ENCODE measurements at regions not wholly inside any gene's neighbourhood (a gene's known extent, or its start where the extent isn't known, plus 50 kb on each side); places are given as distances from the start of the nearest gene placed in this dataset.

- H3K4me1 ChIP-seq: no peaks in the 10 kb centered on the region
- no peak overlapping the region for H3K27ac ChIP-seq
- no peaks in the 10 kb centered on the region for H3K9me3 ChIP-seq
- ATAC-seq (no peak), DNase-seq (no peak)
- no peaks in the 10 kb centered on the region for H3K27me3 ChIP-seq
- H3K4me3 ChIP-seq: no peak overlapping the region
- TF ChIP-seq CTCF (IDR thresholded peaks at IDR 0.05): no peak
- no peaks in the 10 kb centered on the region for H3K36me3 ChIP-seq
- intact Hi-C loops (cut with DNase I): no loop called here
These were observed 50.2 kb upstream of the GPR174 start for GRCh38 chrX:79094075-79094832.
